Neural cell (in vitro differentiated cells): ENCODE measurements at regions not wholly inside any gene's neighbourhood (a gene's known extent, or its start where the extent isn't known, plus 50 kb on each side); places are given as distances from the start of the nearest gene placed in this dataset.

Source experiments
- H2AFZ ChIP-seq: fragments of 200-600, 300-800 bp; sonication (generic), shearing (Covaris generic); 2 replicates; pipeline ENCODE4 v1.6.0; 2014; ENCODE audit warnings: low read depth, mild to moderate bottlenecking, antibody characterized with exemption, low read length, moderate library complexity
- H3F3A ChIP-seq: fragments of 200-600 bp; shearing (Covaris generic); 2 replicates; pipeline ENCODE4 v1.6.1; 2016; ENCODE audit warnings: mild to moderate bottlenecking, moderate library complexity, mixed read lengths, antibody characterized with exemption, low read length; ENCODE audit not compliant: insufficient read depth, poor library complexity, severe bottlenecking
- H3K27ac ChIP-seq: fragments of 200-600, 300-800 bp; sonication (generic), shearing (Covaris generic); 2 replicates; pipeline ENCODE4 v1.5.1; 2014; ENCODE audit warnings: mild to moderate bottlenecking, low read length, moderate library complexity
- H3K27me3 ChIP-seq: fragments of 300-800, 200-600 bp; sonication (generic), shearing (Covaris generic); 2 replicates; pipeline ENCODE4 v1.6.0; 2014; ENCODE audit warnings: mild to moderate bottlenecking, low read depth, low read length, moderate library complexity; ENCODE audit not compliant: insufficient read depth
- H3K36me3 ChIP-seq: fragments of 300-800, 200-600 bp; sonication (generic), shearing (Covaris generic); 2 replicates; pipeline ENCODE4 v1.5.1; 2014; ENCODE audit warnings: mild to moderate bottlenecking, antibody characterized with exemption, low read length, moderate library complexity; ENCODE audit not compliant: insufficient read depth
- H3K4me2 ChIP-seq: fragments of 300-800, 200-600 bp; sonication (generic), shearing (Covaris generic); 2 replicates; pipeline ENCODE4 v1.6.0; 2014; ENCODE audit warnings: mild to moderate bottlenecking, low read length
- H3K4me3 ChIP-seq: fragments of 300-800, 200-600 bp; sonication (generic), shearing (Covaris generic); 2 replicates; pipeline ENCODE4 v1.5.1; 2014; ENCODE audit warnings: mild to moderate bottlenecking, low read length, moderate library complexity
- H3K79me2 ChIP-seq: fragments of 200-600 bp; shearing (Covaris generic); replicated peaks from 2 replicates; pipeline ENCODE4 v1.6.0; 2014; ENCODE audit warnings: mild to moderate bottlenecking, low read length, moderate library complexity; ENCODE audit not compliant: insufficient read depth
- H3K9ac ChIP-seq: fragments of 300-800, 200-600 bp; sonication (generic), shearing (Covaris generic); 2 replicates; pipeline ENCODE4 v1.6.1; 2016; ENCODE audit warnings: mild to moderate bottlenecking, low read length, mixed read lengths
- H3K9me2 ChIP-seq: fragments of 200-600 bp; shearing (Covaris generic); 2 replicates; pipeline ENCODE4 v1.6.1; 2016; ENCODE audit warnings: mild to moderate bottlenecking, low read length, mixed read lengths; ENCODE audit not compliant: insufficient read depth
- H3K9me3 ChIP-seq: fragments of 200-600, 300-800 bp; sonication (generic), shearing (Covaris generic); 2 replicates; pipeline ENCODE4 v1.6.1; 2016; ENCODE audit warnings: mild to moderate bottlenecking, mixed run types, low read length, moderate library complexity, mixed read lengths
- H4K20me1 ChIP-seq: fragments of 200-600 bp; shearing (Covaris generic); 2 replicates; pipeline ENCODE4 v1.6.1; 2016; ENCODE audit warnings: mild to moderate bottlenecking, mixed run types; ENCODE audit not compliant: insufficient read depth
- CTCF ChIP-seq: fragments of 450-650 bp; IDR thresholded peaks from 2 replicates; pipeline ENCODE4 v1.5.1; 2014; ENCODE audit warnings: antibody characterized with exemption, mild to moderate bottlenecking, moderate library complexity; ENCODE audit not compliant: poor library complexity, severe bottlenecking
- EP300 ChIP-seq: fragments of 450-650 bp; conservative IDR thresholded peaks from 2 replicates; pipeline ENCODE4 v1.6.1; 2014; ENCODE audit warnings: antibody characterized with exemption, mild to moderate bottlenecking, moderate library complexity; ENCODE audit not compliant: poor library complexity, severe bottlenecking
- EZH2 ChIP-seq: fragments of 200-600, 300-800 bp; shearing (Covaris generic), sonication (generic); IDR thresholded peaks from 2 replicates; pipeline ENCODE4 v1.6.1; 2014; ENCODE audit warnings: antibody characterized with exemption, low read length, borderline replicate concordance, mild to moderate bottlenecking; ENCODE audit not compliant: insufficient read depth, poor library complexity, severe bottlenecking
- MXI1 ChIP-seq: fragments of 450-650 bp; conservative IDR thresholded peaks from 2 replicates; pipeline ENCODE4 v1.6.1; 2014; ENCODE audit warnings: antibody characterized with exemption, mild to moderate bottlenecking; ENCODE audit not compliant: poor library complexity, severe bottlenecking
- POLR2AphosphoS5 ChIP-seq: IDR thresholded peaks from 2 replicates; pipeline ENCODE4 v1.6.1; 2012
- RAD21 ChIP-seq: fragments of 450-650 bp; conservative IDR thresholded peaks from 2 replicates; pipeline ENCODE4 v1.6.1; 2014; ENCODE audit warnings: antibody characterized with exemption, mild to moderate bottlenecking, moderate library complexity
- REST ChIP-seq: IDR thresholded peaks from 2 replicates; pipeline ENCODE4 v1.6.1; 2012; ENCODE audit warnings: borderline replicate concordance
- SMC3 ChIP-seq: fragments of 450-650 bp; conservative IDR thresholded peaks from 2 replicates; pipeline ENCODE4 v1.6.1; 2014; ENCODE audit warnings: antibody characterized with exemption, mild to moderate bottlenecking, moderate library complexity; ENCODE audit not compliant: poor library complexity
- TAF1 ChIP-seq: IDR thresholded peaks from 2 replicates; pipeline ENCODE4 v1.6.1; 2012; ENCODE audit warnings: low read depth

GRCh38 chr1:34406833-34407539 lies 230.3 kb downstream of the C1orf94 start:
- no peak overlapping the region for H3K27ac ChIP-seq
- H3F3A ChIP-seq = no peaks in the 10 kb centered on the region
- H3K27me3 ChIP-seq = no peaks in the 10 kb centered on the region
- no peak overlapping the region for H3K4me2 ChIP-seq
- H3K36me3 ChIP-seq = no peaks in the 10 kb centered on the region
- no peak overlapping the region for H3K4me3 ChIP-seq
- H3K9me3 ChIP-seq = no peaks in the 10 kb centered on the region
- no peak overlapping the region for H2AFZ ChIP-seq
- H3K79me2 ChIP-seq = no peaks in the 10 kb centered on the region
- no peaks in the 10 kb centered on the region for H4K20me1 ChIP-seq
- TF ChIP-seq RAD21 (no peak), REST (no peak), POLR2AphosphoS5 (no peak), EP300 (no peak)
- no peaks in the 10 kb centered on the region for H3K9me2 ChIP-seq
- H3K9ac ChIP-seq = no peak overlapping the region

GRCh38 chr1:34408011-34408410 lies 231.3 kb downstream of the C1orf94 start:
- Histone ChIP-seq H3K4me3 (no peak overlapping the region), H3K9ac (no peak overlapping the region), H3K27ac (no peak overlapping the region), H3K79me2 (no peaks in the 10 kb centered on the region), H3F3A (no peaks in the 10 kb centered on the region), H3K4me2 (no peak overlapping the region), H4K20me1 (no peaks in the 10 kb centered on the region), H2AFZ (no peak overlapping the region), H3K27me3 (no peaks in the 10 kb centered on the region), H3K9me2 (no peaks in the 10 kb centered on the region), H3K9me3 (no peaks in the 10 kb centered on the region), H3K36me3 (no peaks in the 10 kb centered on the region)
- TF ChIP-seq POLR2AphosphoS5 = no peak
- TF ChIP-seq TAF1 = no peak

GRCh38 chr1:34409689-34410229 lies 233.1 kb downstream of the C1orf94 start:
- no peaks in the 10 kb centered on the region for H3F3A ChIP-seq
- no peak overlapping the region for H3K4me2 ChIP-seq
- H3K36me3 ChIP-seq = no peaks in the 10 kb centered on the region
- H3K4me3 ChIP-seq = no peak overlapping the region
- no peak overlapping the region for H3K27ac ChIP-seq
- no peak overlapping the region for H3K9ac ChIP-seq
- no peaks in the 10 kb centered on the region for H3K79me2 ChIP-seq
- no peaks in the 10 kb centered on the region for H3K27me3 ChIP-seq
- no peak for TF ChIP-seq EZH2
- TF ChIP-seq TAF1 = no peak
- no peak for TF ChIP-seq EP300
- TF ChIP-seq RAD21 = no peak
- no peak for TF ChIP-seq CTCF
- no peak for TF ChIP-seq REST
- no peak for TF ChIP-seq POLR2AphosphoS5
- no peak for TF ChIP-seq MXI1
- no peak for TF ChIP-seq SMC3
- no peak overlapping the region for H2AFZ ChIP-seq
- H3K9me2 ChIP-seq = no peaks in the 10 kb centered on the region
- H3K9me3 ChIP-seq = no peaks in the 10 kb centered on the region
- H4K20me1 ChIP-seq = no peaks in the 10 kb centered on the region
